CD14-positive monocyte (primary cell): ENCODE measurements at regions not wholly inside any gene's neighbourhood (a gene's known extent, or its start where the extent isn't known, plus 50 kb on each side); places are given as distances from the start of the nearest gene placed in this dataset.

Experiments used
- DNase-seq, 3 donors: peaks; one replicate each; pipeline ENCODE4 v3.0.0-alpha.2; 2011 to 2022
- H2AFZ ChIP-seq: 2 replicates; pipeline ENCODE4 v1.6.0; 2012; ENCODE audit warnings: mild to moderate bottlenecking, low read depth, low read length, inconsistent platforms; ENCODE audit not compliant: insufficient read depth, poor library complexity, severe bottlenecking
- H3K27ac ChIP-seq, 2 donors: 1 replicate in 1 of 2; 2 replicates in 1 of 2; pipeline ENCODE4 v1.5.1; 2012 to 2013; ENCODE audit warnings: low read length in 2 of 2, control low read depth in 1 of 2, inconsistent platforms in 1 of 2, low read depth in 1 of 2, mild to moderate bottlenecking in 1 of 2
- H3K27me3 ChIP-seq, 2 donors: one replicate each; pipeline versions ENCODE4 v1.6.0 to v1.6.1; 2011 to 2013; ENCODE audit warnings: low read length in 2 of 2; ENCODE audit not compliant: control insufficient read depth in 2 of 2, insufficient read depth in 2 of 2
- H3K36me3 ChIP-seq, 2 donors: replicated peaks in 1 of 2; 1 replicate in 1 of 2; 2 replicates in 1 of 2; pipeline versions ENCODE4 v1.5.1 to v1.6.1; 2012 to 2013; ENCODE audit warnings: low read length in 2 of 2, control low read depth in 1 of 2, inconsistent platforms in 1 of 2, mild to moderate bottlenecking in 1 of 2; ENCODE audit not compliant: insufficient read depth in 2 of 2, control insufficient read depth in 1 of 2
- H3K4me1 ChIP-seq, 2 donors: 1 replicate in 1 of 2; 2 replicates in 1 of 2; pipeline versions ENCODE4 v1.5.1 to v1.6.1; 2012 to 2013; ENCODE audit warnings: low read length in 2 of 2, control low read depth in 1 of 2, inconsistent platforms in 1 of 2, mild to moderate bottlenecking in 1 of 2, moderate library complexity in 1 of 2; ENCODE audit not compliant: insufficient read depth in 2 of 2, control insufficient read depth in 1 of 2
- H3K4me2 ChIP-seq: replicated peaks from 2 replicates; pipeline ENCODE3; 2012; ENCODE audit warnings: low read length, moderate library complexity, mild to moderate bottlenecking; ENCODE audit not compliant: poor library complexity, severe bottlenecking; ENCODE audit errors: extremely low read depth
- H3K4me3 ChIP-seq, 3 experiments: fragments of 200-600 bp in 1 of 3; sonication (generic) in 1 of 3; replicated peaks in 1 of 3; 1 replicate in 2 of 3; 2 replicates in 1 of 3; pipeline ENCODE4 v1.5.1; 2011 to 2013; ENCODE audit warnings: low read length in 3 of 3, mild to moderate bottlenecking in 3 of 3, control low read depth in 2 of 3, low read depth in 2 of 3, inconsistent platforms in 1 of 3, moderate library complexity in 1 of 3
- H3K79me2 ChIP-seq: 2 replicates; pipeline ENCODE4 v1.6.0; 2012; ENCODE audit warnings: mild to moderate bottlenecking, control low read depth, inconsistent platforms, low read length, moderate library complexity; ENCODE audit not compliant: insufficient read depth
- H3K9ac ChIP-seq: 2 replicates; pipeline ENCODE4 v1.6.0; 2017; ENCODE audit warnings: low read length, mild to moderate bottlenecking; ENCODE audit not compliant: insufficient read depth, poor library complexity, severe bottlenecking
- H3K9me3 ChIP-seq, 2 donors: replicated peaks in 1 of 2; 1 replicate in 1 of 2; 2 replicates in 1 of 2; pipeline versions ENCODE4 v1.5.1 to v1.6.1; 2012 to 2013; ENCODE audit warnings: low read length in 2 of 2, control low read depth in 1 of 2; ENCODE audit not compliant: control insufficient read depth in 1 of 2, insufficient read depth in 1 of 2
- H4K20me1 ChIP-seq: 2 replicates; pipeline ENCODE4 v1.6.0; 2012; ENCODE audit warnings: mild to moderate bottlenecking, low read length, control low read depth, moderate library complexity; ENCODE audit not compliant: insufficient read depth
- H3K27ac Mint-ChIP-seq, 7 donors: one replicate each; pipeline ENCODE4 v1.8.0; 2020; ENCODE audit warnings: mild to moderate bottlenecking in 7 of 7, mixed read lengths in 7 of 7, moderate library complexity in 6 of 7, inconsistent platforms in 2 of 7
- H3K27me3 Mint-ChIP-seq, 3 donors: one replicate each; pipeline ENCODE4 v1.8.0; 2021 to 2022; ENCODE audit warnings: low read depth in 3 of 3, mild to moderate bottlenecking in 3 of 3, mixed read lengths in 3 of 3, moderate library complexity in 3 of 3, inconsistent platforms in 1 of 3
- H3K36me3 Mint-ChIP-seq, 2 donors: one replicate each; pipeline ENCODE4 v1.8.0; 2020; ENCODE audit warnings: mixed read lengths in 2 of 2, inconsistent platforms in 1 of 2, mild to moderate bottlenecking in 1 of 2
- H3K4me1 Mint-ChIP-seq: one replicate; pipeline ENCODE4 v1.8.0; 2020; ENCODE audit warnings: mild to moderate bottlenecking, mixed read lengths
- H3K4me3 Mint-ChIP-seq, 2 donors: one replicate each; pipeline ENCODE4 v1.8.0; 2020; ENCODE audit warnings: mild to moderate bottlenecking in 2 of 2, mixed read lengths in 2 of 2, moderate library complexity in 1 of 2
- H3K9me3 Mint-ChIP-seq, 7 donors: one replicate each; pipeline ENCODE4 v1.8.0; 2020 to 2022; ENCODE audit warnings: mixed read lengths in 7 of 7, mild to moderate bottlenecking in 6 of 7, moderate library complexity in 6 of 7, inconsistent platforms in 2 of 7
- CTCF ChIP-seq: fragments of 200-600 bp; IDR thresholded peaks from one replicate; pipeline ENCODE4 v1.8.0; 2022; ENCODE audit warnings: antibody characterized with exemption, mild to moderate bottlenecking
- WGBS: methylation state at CpG from one replicate; pipeline ENCODE4 v1.1.5; 2013; ENCODE audit warnings: missing lambda C conversion rate; ENCODE audit not compliant: insufficient coverage; 5-methylcytosine and 5-hydroxymethylcytosine counted together
- intact Hi-C, 2 donors: fragments of 100-400 bp; cut with micrococcal nuclease; formaldehyde crosslinking; loops; one replicate each; pipeline versions ENCODE4 v1.15.0 to v1.15.1; 2023

- peaks cover 0 to 4% of the 10 kb centered on the region in 2 donors for H3K36me3 Mint-ChIP-seq
- 88% methylated on average over 2 of the region's 4 CpGs for WGBS
- H3K9me3 Mint-ChIP-seq = no peaks in the 10 kb centered on the region
- peaks cover 45% of the 10 kb centered on the region for H3K4me1 Mint-ChIP-seq
- H3K4me1 ChIP-seq = peaks cover 41 to 43% of the 10 kb centered on the region in 2 donors
- no peak overlapping the region for H3K27ac ChIP-seq
- no peak overlapping the region for H3K4me3 Mint-ChIP-seq
- H3K4me3 ChIP-seq = no peak overlapping the region
- no peaks in the 10 kb centered on the region for H4K20me1 ChIP-seq
- no peaks in the 10 kb centered on the region for H3K36me3 ChIP-seq
- intact Hi-C loops = no loop called here
- H2AFZ ChIP-seq = no peak overlapping the region
- H3K9me3 ChIP-seq = no peaks in the 10 kb centered on the region
- DNase-seq = no peak
- H3K9ac ChIP-seq = no peak overlapping the region
- no peaks in the 10 kb centered on the region for H3K27me3 ChIP-seq
- no peak for TF ChIP-seq CTCF
- no peaks in the 10 kb centered on the region for H3K79me2 ChIP-seq
- no peak overlapping the region for H3K27ac Mint-ChIP-seq
- H3K4me2 ChIP-seq = no peak overlapping the region
- peaks cover 0 to 6% (median 0%) of the 10 kb centered on the region in 3 donors for H3K27me3 Mint-ChIP-seq
Measured at GRCh38 chr20:50328996-50329898, 138.6 kb downstream of the CEBPB start.

GRCh38 chr20:50329981-50330503 is 139.4 kb downstream of the CEBPB start:
- H3K4me3 Mint-ChIP-seq = no peak overlapping the region
- H3K27me3 Mint-ChIP-seq = peaks cover 0 to 6% (median 0%) of the 10 kb centered on the region in 3 donors
- no peak for DNase-seq
- Histone ChIP-seq H3K27me3 (no peaks in the 10 kb centered on the region), H3K4me2 (no peak overlapping the region), H3K9ac (no peak overlapping the region), H3K27ac (no peak overlapping the region), H3K9me3 (no peaks in the 10 kb centered on the region), H4K20me1 (no peaks in the 10 kb centered on the region), H3K79me2 (no peaks in the 10 kb centered on the region), H3K36me3 (no peaks in the 10 kb centered on the region), H2AFZ (no peak overlapping the region), H3K4me1 (peaks cover 39 to 44% of the 10 kb centered on the region in 2 donors), H3K4me3 (peak overlapping the region in 1 of 3 experiments; percentile 37)
- no peaks in the 10 kb centered on the region for H3K9me3 Mint-ChIP-seq
- peaks cover 0 to 4% of the 10 kb centered on the region in 2 donors for H3K36me3 Mint-ChIP-seq
- peak overlapping the region in 3 of 7 donors; percentile 39 to 71 (median 61) for H3K27ac Mint-ChIP-seq
- intact Hi-C loops = no loop called here
- 89% methylated on average over 3 of the region's 3 CpGs for WGBS
- no peak for TF ChIP-seq CTCF
- H3K4me1 Mint-ChIP-seq = peaks cover 42% of the 10 kb centered on the region
